Trophoblast cell (in vitro differentiated cells and primary cell): ENCODE measurements at regions not wholly inside any gene's neighbourhood (a gene's known extent, or its start where the extent isn't known, plus 50 kb on each side); places are given as distances from the start of the nearest gene placed in this dataset.

Experiments
- DNase-seq, 2 donors: peaks; one replicate each; pipeline ENCODE4 v3.0.0-alpha.2; 2016
- H2AFZ ChIP-seq: 2 replicates; pipeline ENCODE4 v1.6.1; 2013; ENCODE audit warnings: low read length, moderate library complexity, mild to moderate bottlenecking; ENCODE audit not compliant: insufficient read depth, poor library complexity
- H2AK5ac ChIP-seq: 2 replicates; pipeline ENCODE4 v1.6.1; 2013; ENCODE audit warnings: mild to moderate bottlenecking, low read length
- H2BK120ac ChIP-seq: 2 replicates; pipeline ENCODE4 v1.6.1; 2013; ENCODE audit warnings: low read length, mild to moderate bottlenecking, moderate library complexity; ENCODE audit not compliant: insufficient read depth, poor library complexity
- H2BK12ac ChIP-seq: 2 replicates; pipeline ENCODE4 v1.6.1; 2013; ENCODE audit warnings: mild to moderate bottlenecking, low read length, moderate library complexity
- H2BK5ac ChIP-seq: 2 replicates; pipeline ENCODE4 v1.6.1; 2013; ENCODE audit warnings: low read length, low read depth, moderate library complexity, mild to moderate bottlenecking; ENCODE audit not compliant: poor library complexity
- H3K14ac ChIP-seq: 2 replicates; pipeline ENCODE4 v1.6.1; 2013; ENCODE audit warnings: mild to moderate bottlenecking, low read length
- H3K18ac ChIP-seq: 2 replicates; pipeline ENCODE4 v1.6.1; 2013; ENCODE audit warnings: mild to moderate bottlenecking, low read length
- H3K23ac ChIP-seq: 2 replicates; pipeline ENCODE4 v1.6.1; 2013; ENCODE audit warnings: low read length
- H3K27ac ChIP-seq: 2 replicates; pipeline ENCODE4 v1.5.1; 2013; ENCODE audit warnings: low read depth, mild to moderate bottlenecking, inconsistent platforms, low read length, moderate library complexity
- H3K27me3 ChIP-seq: 2 replicates; pipeline ENCODE4 v1.6.1; 2013; ENCODE audit warnings: inconsistent platforms, mild to moderate bottlenecking, low read length, moderate library complexity; ENCODE audit not compliant: insufficient read depth
- H3K36me3 ChIP-seq, 2 experiments: 1 replicate in 1 of 2; 2 replicates in 1 of 2; pipeline ENCODE4 v1.6.1; 2013; ENCODE audit warnings: low read length in 2 of 2, mild to moderate bottlenecking in 2 of 2, moderate library complexity in 1 of 2; ENCODE audit not compliant: insufficient read depth in 2 of 2, control insufficient read depth in 1 of 2
- H3K4ac ChIP-seq: 2 replicates; pipeline ENCODE4 v1.6.1; 2013; ENCODE audit warnings: low read depth, mild to moderate bottlenecking, low read length, moderate library complexity
- H3K4me1 ChIP-seq, 2 experiments: 1 replicate in 1 of 2; 2 replicates in 1 of 2; pipeline ENCODE4 v1.6.1; 2013; ENCODE audit warnings: low read length in 2 of 2, mild to moderate bottlenecking in 2 of 2, moderate library complexity in 1 of 2; ENCODE audit not compliant: insufficient read depth in 2 of 2, control insufficient read depth in 1 of 2
- H3K4me2 ChIP-seq: 2 replicates; pipeline ENCODE4 v1.6.1; 2013; ENCODE audit warnings: inconsistent platforms, mild to moderate bottlenecking, low read length, moderate library complexity
- H3K4me3 ChIP-seq: 2 replicates; pipeline ENCODE4 v1.5.1; 2013; ENCODE audit warnings: mild to moderate bottlenecking, low read depth, low read length, inconsistent platforms
- H3K79me1 ChIP-seq: one replicate; pipeline ENCODE4 v1.6.1; 2013; ENCODE audit warnings: low read length
- H3K79me2 ChIP-seq: 2 replicates; pipeline ENCODE4 v1.6.1; 2013; ENCODE audit warnings: low read length, mild to moderate bottlenecking; ENCODE audit not compliant: control insufficient read depth, insufficient read depth, poor library complexity
- H3K9ac ChIP-seq: 2 replicates; pipeline ENCODE4 v1.6.1; 2013; ENCODE audit warnings: mild to moderate bottlenecking, low read length
- H3K9me3 ChIP-seq: 2 replicates; pipeline ENCODE4 v1.6.1; 2013; ENCODE audit warnings: low read depth, mild to moderate bottlenecking, control low read depth, inconsistent platforms, low read length; ENCODE audit not compliant: insufficient read depth
- H4K12ac ChIP-seq: 2 replicates; pipeline ENCODE4 v1.6.1; 2013; ENCODE audit warnings: low read depth, mild to moderate bottlenecking, low read length, moderate library complexity
- H4K8ac ChIP-seq: 2 replicates; pipeline ENCODE4 v1.6.1; 2013; ENCODE audit warnings: low read depth, mild to moderate bottlenecking, low read length, moderate library complexity
- H4K91ac ChIP-seq: one replicate; pipeline ENCODE4 v1.6.1; 2013; ENCODE audit warnings: low read depth, mild to moderate bottlenecking, low read length, moderate library complexity
- WGBS: extraction: QIAGEN DNeasy Blood & Tissue Kit; methylation state at CpG from one replicate; pipeline ENCODE4 v1.1.7; 2013; ENCODE audit warnings: missing lambda C conversion rate; ENCODE audit not compliant: insufficient read length, insufficient coverage; ENCODE audit errors: extremely low coverage; 5-methylcytosine and 5-hydroxymethylcytosine counted together

DNA sequence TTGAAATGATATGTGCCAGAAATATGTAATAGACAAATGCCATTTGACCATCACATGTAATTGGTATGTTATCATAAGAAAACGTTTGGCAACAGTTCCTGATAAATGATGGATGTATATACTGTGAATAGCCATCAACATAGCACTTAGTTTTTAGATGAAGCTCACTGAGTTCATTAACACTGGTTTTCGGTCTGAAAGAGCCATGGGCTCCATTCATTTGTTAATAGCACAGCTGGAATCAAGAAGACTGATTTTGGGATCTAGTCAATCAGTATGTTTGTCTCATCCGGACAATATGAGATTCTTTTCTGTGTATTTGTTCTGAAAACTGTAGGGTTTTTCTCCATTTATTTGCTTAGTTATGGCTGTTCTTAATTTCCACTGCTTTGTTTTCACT lies 413.5 kb upstream of the CLINT1 start:
- no peak overlapping the region for H2AK5ac ChIP-seq
- H3K9me3 ChIP-seq, result no peaks in the 10 kb centered on the region
- no peak overlapping the region for H3K23ac ChIP-seq
- H3K4me3 ChIP-seq, result no peak overlapping the region
- H4K91ac ChIP-seq, result no peak overlapping the region
- no peak overlapping the region for H3K14ac ChIP-seq
- no peaks in the 10 kb centered on the region for H3K4me1 ChIP-seq
- H2BK120ac ChIP-seq, result no peak overlapping the region
- H3K4ac ChIP-seq, result no peak overlapping the region
- no peak overlapping the region for H4K12ac ChIP-seq
- H2BK12ac ChIP-seq, result no peak overlapping the region
- WGBS, result no CpG with 5 or more reads among the region's 3 CpGs
- H3K36me3 ChIP-seq, result no peaks in the 10 kb centered on the region
- DNase-seq, result no peak
- H3K18ac ChIP-seq, result no peak overlapping the region
- H3K79me1 ChIP-seq, result no peaks in the 10 kb centered on the region
- H2BK5ac ChIP-seq, result no peak overlapping the region
- no peak overlapping the region for H2AFZ ChIP-seq
- no peak overlapping the region for H3K27ac ChIP-seq
- H3K9ac ChIP-seq, result no peak overlapping the region
- no peaks in the 10 kb centered on the region for H3K79me2 ChIP-seq
- H3K4me2 ChIP-seq, result no peak overlapping the region
- H4K8ac ChIP-seq, result no peak overlapping the region
- no peaks in the 10 kb centered on the region for H3K27me3 ChIP-seq

DNA sequence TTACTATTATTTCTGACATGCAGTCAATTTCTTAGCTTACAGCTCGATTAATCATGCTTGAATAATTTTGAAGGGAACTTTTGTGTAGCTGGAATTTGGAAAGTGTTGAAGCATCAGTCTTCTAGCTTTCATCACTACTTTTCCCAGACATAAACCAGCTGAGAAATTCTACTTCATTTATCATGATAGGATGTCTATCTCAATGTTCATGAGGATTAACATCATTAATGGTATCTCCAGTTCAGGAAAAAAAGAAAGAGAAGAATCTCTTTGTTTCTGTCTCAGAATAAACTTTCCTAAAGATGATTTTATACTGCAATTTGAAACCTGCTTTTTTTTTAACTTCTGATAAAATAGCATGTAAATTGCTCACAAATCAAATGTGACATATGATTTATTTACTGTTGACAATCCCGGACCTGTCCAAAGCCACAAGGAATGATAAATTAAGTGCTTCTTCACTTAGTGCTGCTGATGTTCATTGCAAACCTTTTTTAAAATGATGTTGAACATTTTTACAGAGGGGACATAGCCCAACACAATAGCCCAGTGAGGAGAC lies 412.1 kb upstream of the CLINT1 start:
- WGBS, result no CpG with 5 or more reads among the region's 2 CpGs

DNA sequence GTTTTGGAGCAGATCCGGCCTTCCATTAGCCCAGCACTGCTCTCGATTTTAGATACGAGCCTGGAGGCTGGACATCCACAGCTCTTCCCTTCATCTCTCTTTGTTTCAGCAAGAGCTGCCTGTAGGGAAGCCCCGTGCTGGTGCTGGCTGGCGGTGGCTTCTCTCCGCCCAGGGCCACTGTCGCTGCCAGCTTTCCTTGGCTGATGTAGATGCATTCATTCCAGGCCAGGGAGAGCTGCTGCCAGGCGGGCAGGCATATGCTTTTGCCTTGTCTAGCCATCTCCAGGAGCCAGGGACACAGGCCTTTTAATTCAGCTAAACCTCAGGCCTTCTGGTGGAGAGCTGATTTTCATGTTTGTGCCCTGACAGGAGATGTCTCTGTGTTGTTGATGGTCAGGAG lies 409.3 kb upstream of the CLINT1 start:
- Histone ChIP-seq H3K79me2 (no peaks in the 10 kb centered on the region), H3K27me3 (no peaks in the 10 kb centered on the region), H3K4me2 (no peak overlapping the region), H3K18ac (no peak overlapping the region), H2AFZ (no peak overlapping the region), H4K8ac (no peak overlapping the region), H2AK5ac (no peak overlapping the region), H3K4me3 (no peak overlapping the region), H4K91ac (no peak overlapping the region), H3K27ac (no peak overlapping the region), H3K4ac (no peak overlapping the region), H3K9ac (no peak overlapping the region), H2BK12ac (no peak overlapping the region), H3K23ac (no peak overlapping the region), H3K79me1 (no peaks in the 10 kb centered on the region), H4K12ac (no peak overlapping the region), H3K9me3 (no peaks in the 10 kb centered on the region), H3K4me1 (no peaks in the 10 kb centered on the region), H2BK120ac (no peak overlapping the region), H3K36me3 (no peaks in the 10 kb centered on the region), H3K14ac (no peak overlapping the region), H2BK5ac (no peak overlapping the region)
- no CpG with 5 or more reads among the region's 8 CpGs for WGBS
- no peak for DNase-seq

More for the DNA sequence above, 412.1 kb upstream of the CLINT1 start:
- no peak for DNase-seq
- Histone ChIP-seq H4K12ac (no peak overlapping the region), H2AK5ac (no peak overlapping the region), H3K36me3 (no peaks in the 10 kb centered on the region), H3K4me3 (no peak overlapping the region), H3K9me3 (no peaks in the 10 kb centered on the region), H2BK120ac (no peak overlapping the region), H4K8ac (no peak overlapping the region), H3K27me3 (no peaks in the 10 kb centered on the region), H2BK12ac (no peak overlapping the region), H3K27ac (no peak overlapping the region), H3K4me2 (no peak overlapping the region), H3K79me1 (no peaks in the 10 kb centered on the region), H3K79me2 (no peaks in the 10 kb centered on the region), H3K14ac (no peak overlapping the region), H3K4me1 (no peaks in the 10 kb centered on the region), H3K18ac (no peak overlapping the region), H3K4ac (no peak overlapping the region), H3K9ac (no peak overlapping the region), H2AFZ (no peak overlapping the region), H2BK5ac (no peak overlapping the region), H3K23ac (no peak overlapping the region), H4K91ac (no peak overlapping the region)

DNA sequence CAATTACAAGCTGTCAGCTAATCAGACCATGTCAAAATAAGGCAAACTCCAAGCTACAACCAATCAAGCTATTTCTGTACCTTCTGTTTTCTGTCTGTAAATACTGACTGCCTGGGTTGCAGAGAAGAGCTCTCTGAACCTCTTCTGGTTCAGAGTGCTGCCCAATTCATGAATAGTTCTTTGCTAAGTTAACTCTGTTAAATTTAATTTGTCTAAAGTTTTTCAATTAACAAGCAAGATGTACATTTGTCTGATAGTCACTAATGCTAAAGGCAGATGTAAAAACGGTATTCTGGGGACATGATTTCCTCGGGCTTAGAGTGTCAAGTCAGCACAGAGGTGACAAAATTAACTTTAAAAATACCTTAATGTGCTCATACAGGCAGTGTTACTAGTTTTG lies 408.3 kb upstream of the CLINT1 start:
- H3K27me3 ChIP-seq, result no peaks in the 10 kb centered on the region
- WGBS, result no CpG with 5 or more reads among the region's 2 CpGs
- H4K12ac ChIP-seq, result no peak overlapping the region
- no peak overlapping the region for H3K4me3 ChIP-seq
- no peak overlapping the region for H3K9ac ChIP-seq
- no peaks in the 10 kb centered on the region for H3K4me1 ChIP-seq
- H3K23ac ChIP-seq, result no peak overlapping the region
- no peak overlapping the region for H2BK120ac ChIP-seq
- H3K79me1 ChIP-seq, result no peaks in the 10 kb centered on the region
- no peaks in the 10 kb centered on the region for H3K9me3 ChIP-seq
- no peaks in the 10 kb centered on the region for H3K79me2 ChIP-seq
- H3K14ac ChIP-seq, result no peak overlapping the region
- no peak overlapping the region for H3K18ac ChIP-seq
- no peak overlapping the region for H4K8ac ChIP-seq
- no peak overlapping the region for H2AFZ ChIP-seq
- H2BK5ac ChIP-seq, result no peak overlapping the region
- H4K91ac ChIP-seq, result no peak overlapping the region
- no peaks in the 10 kb centered on the region for H3K36me3 ChIP-seq
- H2BK12ac ChIP-seq, result no peak overlapping the region
- no peak overlapping the region for H3K27ac ChIP-seq
- H3K4ac ChIP-seq, result no peak overlapping the region
- H3K4me2 ChIP-seq, result no peak overlapping the region
- H2AK5ac ChIP-seq, result no peak overlapping the region
- no peak for DNase-seq
